H1 (cell line): ENCODE measurements at regions not wholly inside any gene's neighbourhood (a gene's known extent, or its start where the extent isn't known, plus 50 kb on each side); places are given as distances from the start of the nearest gene placed in this dataset.

Experiments
- ASH2L ChIP-seq: fragments of 200-600, 300-600 bp; sonication (generic); IDR thresholded peaks from one replicate; pipeline ENCODE4 v1.7.1; 2017; ENCODE audit warnings: low read length
- CTCF ChIP-seq, 3 experiments: IDR thresholded peaks; 1 replicate in 2 of 3; 2 replicates in 1 of 3; pipeline versions ENCODE4 v1.5.1 to v1.6.1; 2011; ENCODE audit warnings: low read length in 3 of 3, mild to moderate bottlenecking in 3 of 3, inconsistent platforms in 2 of 3, low read depth in 1 of 3, moderate library complexity in 1 of 3; ENCODE audit not compliant: insufficient read depth in 1 of 3; ENCODE audit errors: control extremely low read depth in 1 of 3
- EGR1 ChIP-seq: IDR thresholded peaks from 2 replicates; pipeline ENCODE4 v1.6.1; 2011; ENCODE audit warnings: low read depth, low read length, borderline replicate concordance
- EZH2 ChIP-seq: fragments of 200-600 bp; sonication (generic); IDR thresholded peaks from 2 replicates; pipeline ENCODE4 v1.7.1; 2012; ENCODE audit warnings: low read depth, mild to moderate bottlenecking, moderate library complexity, low read length, inconsistent platforms; ENCODE audit not compliant: severe bottlenecking
- POLR2A ChIP-seq, 2 experiments: IDR thresholded peaks; 1 replicate in 1 of 2; 2 replicates in 1 of 2; pipeline ENCODE4 v1.6.1; 2011; ENCODE audit warnings: low read depth in 2 of 2, low read length in 2 of 2, mild to moderate bottlenecking in 2 of 2; ENCODE audit errors: control extremely low read depth in 1 of 2
- POLR2AphosphoS5 ChIP-seq: IDR thresholded peaks from 2 replicates; pipeline ENCODE4 v1.6.1; 2011; ENCODE audit warnings: low read depth, low read length
- RAD21 ChIP-seq, 2 experiments: IDR thresholded peaks in 1 of 2; conservative IDR thresholded peaks in 1 of 2; 2 replicates each; pipeline ENCODE4 v1.6.1; 2011; ENCODE audit warnings: low read depth in 2 of 2, low read length in 2 of 2, improper control_type of control experiment in 1 of 2, inconsistent platforms in 1 of 2, mild to moderate bottlenecking in 1 of 2, moderate library complexity in 1 of 2
- RNF2 ChIP-seq: fragments of 200-900, 300-1000 bp; sonication (generic); IDR thresholded peaks from 2 replicates; pipeline ENCODE4 v1.7.1; 2016; ENCODE audit warnings: borderline replicate concordance, low read depth, mild to moderate bottlenecking, antibody characterized with exemption, low read length; ENCODE audit not compliant: poor library complexity, severe bottlenecking; ENCODE audit errors: missing control alignments
- SP1 ChIP-seq: IDR thresholded peaks from 2 replicates; pipeline ENCODE4 v1.6.1; 2011; ENCODE audit warnings: low read depth, low read length
- ZNF274 ChIP-seq: IDR thresholded peaks from 2 replicates; pipeline ENCODE4 v1.7.0; 2012; ENCODE audit warnings: low read length, borderline replicate concordance; ENCODE audit errors: extremely low read depth

- TF ChIP-seq RNF2 (no peak), CTCF (IDR thresholded peaks at IDR 0.05; ENCODE audit: control extremely low read depth in 1 of 3, insufficient read depth in 1 of 3, low read depth in 1 of 3, low read length in 3 of 3) (no peak), EGR1 (no peak), SP1 (no peak), ZNF274 (no peak), RAD21 (IDR thresholded peaks at IDR 0.05 in 1 of 2, conservative IDR thresholded peaks at IDR 0.05 in 1 of 2; ENCODE audit: low read depth in 2 of 2, low read length in 2 of 2) (no peak), POLR2AphosphoS5 (no peak), POLR2A (IDR thresholded peaks at IDR 0.05; ENCODE audit: control extremely low read depth in 1 of 2, low read depth in 2 of 2, low read length in 2 of 2) (no peak), ASH2L (no peak), EZH2 (no peak)
Observed at GRCh38 chr20:6959900-6960312, 192.4 kb downstream of the BMP2 start.
